Endothelial cell (in vitro differentiated cells): ENCODE measurements at regions not wholly inside any gene's neighbourhood (a gene's known extent, or its start where the extent isn't known, plus 50 kb on each side); places are given as distances from the start of the nearest gene placed in this dataset.

Experiments
- DNase-seq: peaks from one replicate; pipeline ENCODE4 v3.0.0; 2021; ENCODE audit warnings: low spot score
- H3K27ac Mint-ChIP-seq: one replicate; pipeline ENCODE4 v1.8.0; 2021; ENCODE audit warnings: mixed read lengths, inconsistent platforms; ENCODE audit not compliant: unreplicated experiment
- H3K27me3 Mint-ChIP-seq: one replicate; pipeline ENCODE4 v1.8.0; 2021; ENCODE audit warnings: mild to moderate bottlenecking, moderate library complexity, mixed read lengths, inconsistent platforms; ENCODE audit not compliant: unreplicated experiment
- H3K36me3 Mint-ChIP-seq: one replicate; pipeline ENCODE4 v1.8.0; 2021; ENCODE audit warnings: mild to moderate bottlenecking, low read depth, mixed read lengths, inconsistent platforms; ENCODE audit not compliant: unreplicated experiment
- H3K4me1 Mint-ChIP-seq: one replicate; pipeline ENCODE4 v1.8.0; 2021; ENCODE audit warnings: mild to moderate bottlenecking, mixed read lengths, inconsistent platforms; ENCODE audit not compliant: unreplicated experiment
- H3K4me3 Mint-ChIP-seq: one replicate; pipeline ENCODE4 v1.8.0; 2021; ENCODE audit warnings: mild to moderate bottlenecking, mixed read lengths, inconsistent platforms; ENCODE audit not compliant: unreplicated experiment
- H3K9me3 Mint-ChIP-seq: one replicate; pipeline ENCODE4 v1.8.0; 2021; ENCODE audit warnings: mixed read lengths, inconsistent platforms; ENCODE audit not compliant: unreplicated experiment
- TF ChIP-seq, protein P1 (sequence below): fragments of 200-600 bp; sonication (generic); IDR thresholded peaks from one replicate; pipeline ENCODE4 v1.5.0; 2021; ENCODE audit warnings: antibody characterized with exemption; ENCODE audit not compliant: unreplicated experiment

GRCh38 chr19:30608471-30608870, 236.3 kb downstream of the ZNF536 start:
- no peak for DNase-seq
- TF ChIP-seq, protein P1, sequence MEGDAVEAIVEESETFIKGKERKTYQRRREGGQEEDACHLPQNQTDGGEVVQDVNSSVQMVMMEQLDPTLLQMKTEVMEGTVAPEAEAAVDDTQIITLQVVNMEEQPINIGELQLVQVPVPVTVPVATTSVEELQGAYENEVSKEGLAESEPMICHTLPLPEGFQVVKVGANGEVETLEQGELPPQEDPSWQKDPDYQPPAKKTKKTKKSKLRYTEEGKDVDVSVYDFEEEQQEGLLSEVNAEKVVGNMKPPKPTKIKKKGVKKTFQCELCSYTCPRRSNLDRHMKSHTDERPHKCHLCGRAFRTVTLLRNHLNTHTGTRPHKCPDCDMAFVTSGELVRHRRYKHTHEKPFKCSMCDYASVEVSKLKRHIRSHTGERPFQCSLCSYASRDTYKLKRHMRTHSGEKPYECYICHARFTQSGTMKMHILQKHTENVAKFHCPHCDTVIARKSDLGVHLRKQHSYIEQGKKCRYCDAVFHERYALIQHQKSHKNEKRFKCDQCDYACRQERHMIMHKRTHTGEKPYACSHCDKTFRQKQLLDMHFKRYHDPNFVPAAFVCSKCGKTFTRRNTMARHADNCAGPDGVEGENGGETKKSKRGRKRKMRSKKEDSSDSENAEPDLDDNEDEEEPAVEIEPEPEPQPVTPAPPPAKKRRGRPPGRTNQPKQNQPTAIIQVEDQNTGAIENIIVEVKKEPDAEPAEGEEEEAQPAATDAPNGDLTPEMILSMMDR = no peak
- Mint-ChIP-seq H3K4me1 (no peaks in the 10 kb centered on the region), H3K36me3 (no peaks in the 10 kb centered on the region), H3K4me3 (no peak overlapping the region), H3K27me3 (peaks cover 3% of the 10 kb centered on the region), H3K9me3 (no peaks in the 10 kb centered on the region), H3K27ac (no peak overlapping the region)
